GM12864 (cell line): ENCODE measurements at regions not wholly inside any gene's neighbourhood (a gene's known extent, or its start where the extent isn't known, plus 50 kb on each side); places are given as distances from the start of the nearest gene placed in this dataset.

Experiments used
- DNase-seq: peaks from one replicate; pipeline ENCODE4 v3.0.0-alpha.2; 2011; ENCODE audit warnings: low read depth
- H3K4me3 ChIP-seq: 2 replicates; pipeline ENCODE4 v1.5.1; 2011; ENCODE audit warnings: mild to moderate bottlenecking, low read depth, low read length, control low read depth
- TF ChIP-seq, protein P1 (sequence below): IDR thresholded peaks from 2 replicates; pipeline ENCODE4 v1.5.1; 2011; ENCODE audit warnings: low read depth, mild to moderate bottlenecking, moderate library complexity, low read length, control low read depth, inconsistent platforms; ENCODE audit errors: missing control alignments

GRCh38 chr5:6118691-6119090, 259.7 kb downstream of the MED10 start:
- TF ChIP-seq, protein P1, sequence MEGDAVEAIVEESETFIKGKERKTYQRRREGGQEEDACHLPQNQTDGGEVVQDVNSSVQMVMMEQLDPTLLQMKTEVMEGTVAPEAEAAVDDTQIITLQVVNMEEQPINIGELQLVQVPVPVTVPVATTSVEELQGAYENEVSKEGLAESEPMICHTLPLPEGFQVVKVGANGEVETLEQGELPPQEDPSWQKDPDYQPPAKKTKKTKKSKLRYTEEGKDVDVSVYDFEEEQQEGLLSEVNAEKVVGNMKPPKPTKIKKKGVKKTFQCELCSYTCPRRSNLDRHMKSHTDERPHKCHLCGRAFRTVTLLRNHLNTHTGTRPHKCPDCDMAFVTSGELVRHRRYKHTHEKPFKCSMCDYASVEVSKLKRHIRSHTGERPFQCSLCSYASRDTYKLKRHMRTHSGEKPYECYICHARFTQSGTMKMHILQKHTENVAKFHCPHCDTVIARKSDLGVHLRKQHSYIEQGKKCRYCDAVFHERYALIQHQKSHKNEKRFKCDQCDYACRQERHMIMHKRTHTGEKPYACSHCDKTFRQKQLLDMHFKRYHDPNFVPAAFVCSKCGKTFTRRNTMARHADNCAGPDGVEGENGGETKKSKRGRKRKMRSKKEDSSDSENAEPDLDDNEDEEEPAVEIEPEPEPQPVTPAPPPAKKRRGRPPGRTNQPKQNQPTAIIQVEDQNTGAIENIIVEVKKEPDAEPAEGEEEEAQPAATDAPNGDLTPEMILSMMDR = no peak
- no peak for DNase-seq
- H3K4me3 ChIP-seq = no peak overlapping the region

- TF ChIP-seq, protein P1 = no peak
- H3K4me3 ChIP-seq = no peak overlapping the region
- DNase-seq = no peak
Measured at GRCh38 chr5:6117212-6117611, 261.1 kb downstream of the MED10 start.

DNA sequence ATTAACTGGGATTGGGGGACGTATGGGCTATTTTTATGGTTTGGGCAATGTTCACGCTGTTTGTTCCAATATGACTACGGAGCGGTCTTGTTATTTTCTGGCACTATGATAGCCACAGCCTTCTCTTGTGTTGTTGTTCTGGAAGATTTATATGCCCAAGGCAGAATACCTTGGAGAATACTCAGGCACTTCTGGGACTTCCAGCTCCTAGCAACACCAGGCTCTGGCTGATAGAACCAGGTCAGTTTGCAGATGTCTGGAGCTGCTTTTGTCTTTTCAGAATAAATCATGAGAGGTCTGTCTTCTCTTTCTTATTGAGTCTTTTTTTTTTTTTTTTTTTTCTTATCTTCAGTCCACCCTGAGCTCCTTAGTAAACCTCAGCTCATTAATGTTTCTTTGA, 262.5 kb downstream of the MED10 start:
- TF ChIP-seq, protein P1 = no peak
- no peak overlapping the region for H3K4me3 ChIP-seq
- DNase-seq = no peak

- TF ChIP-seq, protein P1 = no peak
- no peak overlapping the region for H3K4me3 ChIP-seq
- no peak for DNase-seq
Measured at GRCh38 chr5:6112538-6112937, 265.8 kb downstream of the MED10 start.

DNA sequence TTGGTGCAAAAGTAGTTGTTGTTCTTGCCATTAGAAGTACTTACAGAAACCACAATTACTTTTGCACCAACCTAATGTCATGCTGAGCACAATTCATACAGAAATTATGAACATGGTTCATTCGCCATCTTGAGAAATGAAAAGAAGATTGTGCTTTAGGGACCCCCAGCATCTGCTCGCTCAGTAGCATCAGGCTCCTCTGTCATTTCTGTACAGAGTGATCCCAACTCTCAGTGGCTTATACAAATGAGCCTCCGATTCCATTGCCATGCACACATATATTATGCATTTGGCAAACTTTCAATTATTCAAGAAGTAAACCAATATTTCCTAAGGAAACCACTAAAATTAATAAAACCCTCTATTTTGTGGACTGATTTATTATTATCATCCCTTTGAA, 266.2 kb downstream of the MED10 start:
- TF ChIP-seq, protein P1 = no peak
- DNase-seq = no peak
- no peak overlapping the region for H3K4me3 ChIP-seq

DNA sequence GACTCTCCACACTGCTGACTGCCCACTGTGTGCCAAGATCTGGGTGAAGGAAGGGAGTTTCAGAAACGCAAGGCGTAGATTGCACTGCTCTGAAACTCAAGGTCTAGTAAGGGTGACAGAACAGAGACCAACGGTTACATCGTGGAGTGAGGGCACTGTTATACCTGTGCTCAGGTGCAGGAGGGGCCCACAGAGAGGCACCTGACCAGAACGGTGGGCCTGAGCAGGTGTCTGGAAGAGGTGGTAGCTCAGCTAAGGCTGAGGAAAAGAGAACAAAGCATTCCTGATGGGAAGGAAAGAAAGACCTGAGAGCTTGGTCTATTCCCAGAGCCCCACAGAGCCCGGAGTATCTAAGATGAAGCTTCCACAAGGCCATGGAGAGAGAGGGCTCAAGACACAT, 267.2 kb downstream of the MED10 start:
- no peak overlapping the region for H3K4me3 ChIP-seq
- TF ChIP-seq, protein P1 = no peak
- no peak for DNase-seq

DNA sequence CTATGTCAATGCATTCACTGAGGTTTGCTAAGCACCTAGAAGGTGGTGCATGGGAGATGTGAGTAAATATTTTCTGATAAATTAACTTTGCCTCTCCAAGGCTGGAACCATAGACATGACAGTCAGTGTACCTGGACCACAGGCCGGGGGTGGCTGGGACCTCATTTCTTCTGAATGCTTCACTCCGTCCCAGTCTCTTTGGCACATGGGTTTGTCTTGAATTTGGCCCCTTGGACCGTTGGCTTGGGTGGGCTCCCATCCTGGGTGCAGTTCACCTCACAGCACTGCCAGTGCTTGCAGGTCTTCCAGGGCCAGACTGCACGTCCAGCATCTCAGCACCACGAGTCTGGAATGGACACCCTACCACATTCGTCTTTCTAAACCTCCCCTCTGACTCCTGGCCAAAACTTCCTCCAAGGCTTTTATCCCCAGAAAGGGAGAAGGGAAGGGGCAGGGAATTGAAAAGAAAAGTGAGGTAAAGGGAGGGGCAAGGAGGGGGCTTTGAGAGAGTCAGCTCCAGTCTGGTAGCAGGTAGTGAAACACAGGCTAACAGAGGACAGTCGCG, 267.8 kb downstream of the MED10 start:
- H3K4me3 ChIP-seq = no peak overlapping the region
- no peak for DNase-seq
- TF ChIP-seq, protein P1 = no peak
